ENCODE measurements at regions not wholly inside any gene's neighbourhood (a gene's known extent, or its start where the extent isn't known, plus 50 kb on each side); places are given as distances from the start of the nearest gene placed in this dataset.

DNA sequence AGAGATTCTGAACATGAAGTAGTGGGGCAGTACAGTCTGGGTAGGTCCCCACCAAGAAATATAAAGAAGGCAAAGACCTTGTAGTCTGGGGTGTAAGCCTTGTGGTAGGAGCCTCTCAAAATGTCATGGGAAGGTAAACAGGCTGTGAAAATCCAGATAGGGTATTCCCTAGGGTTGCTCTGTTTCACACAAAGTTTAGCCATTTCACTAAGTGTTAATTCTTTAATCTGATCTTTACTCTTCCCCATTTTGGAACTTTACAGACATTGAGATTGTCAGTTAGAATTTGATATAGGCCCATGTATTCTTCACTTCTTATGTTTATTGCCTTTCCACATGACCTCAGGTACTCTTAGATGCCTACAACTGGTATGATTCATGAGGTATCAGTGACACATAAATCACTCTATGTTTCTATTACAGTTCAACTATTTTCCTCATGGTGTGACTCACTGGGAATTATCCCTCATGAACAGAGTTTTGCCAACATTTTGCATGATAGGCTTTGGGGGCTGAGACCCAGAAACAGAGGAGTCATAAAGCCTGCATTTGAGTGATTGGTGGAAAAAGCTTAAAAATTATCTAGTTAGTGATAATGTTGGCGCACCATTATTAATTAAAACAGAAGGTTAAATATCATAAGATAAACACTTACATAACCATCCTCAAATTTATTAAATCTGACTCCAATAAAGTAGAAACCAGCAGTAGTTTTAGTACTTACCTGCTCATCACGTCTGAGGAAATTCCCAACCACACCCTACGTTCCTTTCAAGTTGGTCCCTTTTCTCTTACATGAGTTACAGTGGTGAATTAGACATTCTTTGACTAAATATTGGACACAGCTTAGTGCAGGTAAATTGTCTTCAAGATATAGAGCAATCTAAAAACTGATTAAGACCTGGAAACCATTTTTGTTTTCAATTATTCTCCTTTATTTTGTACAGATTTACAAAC, 399.8 kb upstream of the MEF2C start:
- TF ChIP-seq, protein P1, sequence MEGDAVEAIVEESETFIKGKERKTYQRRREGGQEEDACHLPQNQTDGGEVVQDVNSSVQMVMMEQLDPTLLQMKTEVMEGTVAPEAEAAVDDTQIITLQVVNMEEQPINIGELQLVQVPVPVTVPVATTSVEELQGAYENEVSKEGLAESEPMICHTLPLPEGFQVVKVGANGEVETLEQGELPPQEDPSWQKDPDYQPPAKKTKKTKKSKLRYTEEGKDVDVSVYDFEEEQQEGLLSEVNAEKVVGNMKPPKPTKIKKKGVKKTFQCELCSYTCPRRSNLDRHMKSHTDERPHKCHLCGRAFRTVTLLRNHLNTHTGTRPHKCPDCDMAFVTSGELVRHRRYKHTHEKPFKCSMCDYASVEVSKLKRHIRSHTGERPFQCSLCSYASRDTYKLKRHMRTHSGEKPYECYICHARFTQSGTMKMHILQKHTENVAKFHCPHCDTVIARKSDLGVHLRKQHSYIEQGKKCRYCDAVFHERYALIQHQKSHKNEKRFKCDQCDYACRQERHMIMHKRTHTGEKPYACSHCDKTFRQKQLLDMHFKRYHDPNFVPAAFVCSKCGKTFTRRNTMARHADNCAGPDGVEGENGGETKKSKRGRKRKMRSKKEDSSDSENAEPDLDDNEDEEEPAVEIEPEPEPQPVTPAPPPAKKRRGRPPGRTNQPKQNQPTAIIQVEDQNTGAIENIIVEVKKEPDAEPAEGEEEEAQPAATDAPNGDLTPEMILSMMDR (conservative IDR thresholded peaks at IDR 0.05; ENCODE audit: low read length): no peak
- TF ChIP-seq EZH2phosphoT487 (IDR thresholded peaks at IDR 0.05; ENCODE audit: borderline replicate concordance, low read depth, low read length): no peak

Data from OCI-LY7 (cell line).